Endothelial cell of umbilical vein (primary cell): ENCODE measurements at regions not wholly inside any gene's neighbourhood (a gene's known extent, or its start where the extent isn't known, plus 50 kb on each side); places are given as distances from the start of the nearest gene placed in this dataset.

Experiments
- EZH2 ChIP-seq: IDR thresholded peaks from 2 replicates; pipeline ENCODE4 v1.6.1; 2012; ENCODE audit warnings: borderline replicate concordance, low read depth, mild to moderate bottlenecking, moderate library complexity, low read length, inconsistent platforms; ENCODE audit not compliant: severe bottlenecking
- FOS ChIP-seq: IDR thresholded peaks from 2 replicates; pipeline ENCODE4 v1.6.1; 2011; ENCODE audit warnings: mild to moderate bottlenecking, low read length, moderate library complexity, borderline replicate concordance; ENCODE audit not compliant: insufficient read depth
- GATA2 ChIP-seq: IDR thresholded peaks from 2 replicates; pipeline ENCODE4 v1.7.0; 2011; ENCODE audit warnings: low read depth, mild to moderate bottlenecking, moderate library complexity, mixed read lengths, low read length; ENCODE audit not compliant: insufficient read length, insufficient read depth
- JUN ChIP-seq: IDR thresholded peaks from 2 replicates; pipeline ENCODE4 v1.6.1; 2011; ENCODE audit warnings: borderline replicate concordance, low read depth; ENCODE audit not compliant: insufficient read length, insufficient read depth
- MAX ChIP-seq: IDR thresholded peaks from 2 replicates; pipeline ENCODE4 v1.6.1; 2011; ENCODE audit not compliant: insufficient read depth, insufficient read length
- MYC ChIP-seq: IDR thresholded peaks from one replicate; pipeline ENCODE4 v1.6.1; 2011; ENCODE audit warnings: mild to moderate bottlenecking, low read depth, low read length
- POLR2A ChIP-seq: IDR thresholded peaks from 2 replicates; pipeline ENCODE4 v1.6.1; 2012; ENCODE audit warnings: low read depth, mild to moderate bottlenecking, control low read depth, low read length
- POLR2AphosphoS5 ChIP-seq: IDR thresholded peaks from 2 replicates; pipeline ENCODE4 v1.6.1; 2012; ENCODE audit warnings: low read depth, mild to moderate bottlenecking, control low read depth, low read length, moderate library complexity; ENCODE audit not compliant: insufficient read depth
- TF ChIP-seq, protein P1 (sequence below), 2 donors: IDR thresholded peaks; 1 replicate in 1 of 2; 2 replicates in 1 of 2; pipeline ENCODE4 v1.5.1; 2011; ENCODE audit warnings: low read length in 2 of 2, mild to moderate bottlenecking in 2 of 2, moderate library complexity in 2 of 2, control low read depth in 1 of 2, inconsistent platforms in 1 of 2, low read depth in 1 of 2; ENCODE audit not compliant: insufficient read depth in 1 of 2; ENCODE audit errors: extremely low read depth in 1 of 2

GRCh38 chr2:220999356-220999755 is 572.7 kb downstream of the EPHA4 start:
- TF ChIP-seq, protein P1, sequence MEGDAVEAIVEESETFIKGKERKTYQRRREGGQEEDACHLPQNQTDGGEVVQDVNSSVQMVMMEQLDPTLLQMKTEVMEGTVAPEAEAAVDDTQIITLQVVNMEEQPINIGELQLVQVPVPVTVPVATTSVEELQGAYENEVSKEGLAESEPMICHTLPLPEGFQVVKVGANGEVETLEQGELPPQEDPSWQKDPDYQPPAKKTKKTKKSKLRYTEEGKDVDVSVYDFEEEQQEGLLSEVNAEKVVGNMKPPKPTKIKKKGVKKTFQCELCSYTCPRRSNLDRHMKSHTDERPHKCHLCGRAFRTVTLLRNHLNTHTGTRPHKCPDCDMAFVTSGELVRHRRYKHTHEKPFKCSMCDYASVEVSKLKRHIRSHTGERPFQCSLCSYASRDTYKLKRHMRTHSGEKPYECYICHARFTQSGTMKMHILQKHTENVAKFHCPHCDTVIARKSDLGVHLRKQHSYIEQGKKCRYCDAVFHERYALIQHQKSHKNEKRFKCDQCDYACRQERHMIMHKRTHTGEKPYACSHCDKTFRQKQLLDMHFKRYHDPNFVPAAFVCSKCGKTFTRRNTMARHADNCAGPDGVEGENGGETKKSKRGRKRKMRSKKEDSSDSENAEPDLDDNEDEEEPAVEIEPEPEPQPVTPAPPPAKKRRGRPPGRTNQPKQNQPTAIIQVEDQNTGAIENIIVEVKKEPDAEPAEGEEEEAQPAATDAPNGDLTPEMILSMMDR (IDR thresholded peaks at IDR 0.05; ENCODE audit: extremely low read depth in 1 of 2, insufficient read depth in 1 of 2, low read depth in 1 of 2, low read length in 2 of 2), result no peak
- no peak for TF ChIP-seq POLR2AphosphoS5
- no peak for TF ChIP-seq EZH2
- no peak for TF ChIP-seq POLR2A
- TF ChIP-seq JUN, result no peak
- no peak for TF ChIP-seq FOS
- TF ChIP-seq MYC, result no peak
- TF ChIP-seq MAX, result no peak
- TF ChIP-seq GATA2, result no peak
